ENCODE measurements at regions not wholly inside any gene's neighbourhood (a gene's known extent, or its start where the extent isn't known, plus 50 kb on each side); places are given as distances from the start of the nearest gene placed in this dataset.

- DNase-seq = no peak
Observed at GRCh38 chr15:39298271-39298962, 282.5 kb upstream of the THBS1 start.

GRCh38 chr15:39299486-39300267 is 281.2 kb upstream of the THBS1 start:
- no peak for DNase-seq

GRCh38 chr15:39300451-39301153 is 280.3 kb upstream of the THBS1 start:
- DNase-seq = no peak

GRCh38 chr15:39301589-39301999 is 279.3 kb upstream of the THBS1 start:
- peak; percentile 50 for DNase-seq

GRCh38 chr15:39302936-39303335 is 277.9 kb upstream of the THBS1 start:
- no peak for DNase-seq

- no peak for DNase-seq
Observed at GRCh38 chr15:39304201-39304841, 276.6 kb upstream of the THBS1 start.

- DNase-seq = no peak
Observed at GRCh38 chr15:39304931-39305728, 275.7 kb upstream of the THBS1 start.

GRCh38 chr15:39310633-39311032 is 270.2 kb upstream of the THBS1 start:
- DNase-seq = no peak

GRCh38 chr15:39312984-39313383 is 267.9 kb upstream of the THBS1 start:
- peak; percentile 74 for DNase-seq

- no peak for DNase-seq
Observed at GRCh38 chr15:39313467-39313866, 267.4 kb upstream of the THBS1 start.

- no peak for DNase-seq
Observed at GRCh38 chr15:39313881-39314280, 267.0 kb upstream of the THBS1 start.

GRCh38 chr15:39315206-39315850 is 265.6 kb upstream of the THBS1 start:
- no peak for DNase-seq

GRCh38 chr15:39317225-39317624 is 263.7 kb upstream of the THBS1 start:
- no peak for DNase-seq

GRCh38 chr15:39318231-39318630 is 262.6 kb upstream of the THBS1 start:
- DNase-seq = no peak

GRCh38 chr15:39320355-39320754 is 260.5 kb upstream of the THBS1 start:
- no peak for DNase-seq

GRCh38 chr15:39320886-39321285 is 260.0 kb upstream of the THBS1 start:
- peak; percentile 67 for DNase-seq

- no peak for DNase-seq
Observed at GRCh38 chr15:39321977-39322376, 258.9 kb upstream of the THBS1 start.

GRCh38 chr15:39323157-39323556 is 257.7 kb upstream of the THBS1 start:
- no peak for DNase-seq

GRCh38 chr15:39323706-39324105 is 257.2 kb upstream of the THBS1 start:
- DNase-seq = no peak

GRCh38 chr15:39326306-39326975 is 254.4 kb upstream of the THBS1 start:
- peak; percentile 40 for DNase-seq

GRCh38 chr15:39327005-39327730 is 253.7 kb upstream of the THBS1 start:
- DNase-seq = peak; percentile 99
